Neural cell (in vitro differentiated cells): ENCODE measurements at regions not wholly inside any gene's neighbourhood (a gene's known extent, or its start where the extent isn't known, plus 50 kb on each side); places are given as distances from the start of the nearest gene placed in this dataset.

Source experiments
- EP300 ChIP-seq: fragments of 450-650 bp; conservative IDR thresholded peaks from 2 replicates; pipeline ENCODE4 v1.6.1; 2014; ENCODE audit warnings: antibody characterized with exemption, mild to moderate bottlenecking, moderate library complexity; ENCODE audit not compliant: poor library complexity, severe bottlenecking
- POLR2AphosphoS5 ChIP-seq: IDR thresholded peaks from 2 replicates; pipeline ENCODE4 v1.6.1; 2012
- RAD21 ChIP-seq: fragments of 450-650 bp; conservative IDR thresholded peaks from 2 replicates; pipeline ENCODE4 v1.6.1; 2014; ENCODE audit warnings: antibody characterized with exemption, mild to moderate bottlenecking, moderate library complexity
- TF ChIP-seq, protein P1 (sequence below): fragments of 450-650 bp; IDR thresholded peaks from 2 replicates; pipeline ENCODE4 v1.5.1; 2014; ENCODE audit warnings: antibody characterized with exemption, mild to moderate bottlenecking, moderate library complexity; ENCODE audit not compliant: poor library complexity, severe bottlenecking

DNA sequence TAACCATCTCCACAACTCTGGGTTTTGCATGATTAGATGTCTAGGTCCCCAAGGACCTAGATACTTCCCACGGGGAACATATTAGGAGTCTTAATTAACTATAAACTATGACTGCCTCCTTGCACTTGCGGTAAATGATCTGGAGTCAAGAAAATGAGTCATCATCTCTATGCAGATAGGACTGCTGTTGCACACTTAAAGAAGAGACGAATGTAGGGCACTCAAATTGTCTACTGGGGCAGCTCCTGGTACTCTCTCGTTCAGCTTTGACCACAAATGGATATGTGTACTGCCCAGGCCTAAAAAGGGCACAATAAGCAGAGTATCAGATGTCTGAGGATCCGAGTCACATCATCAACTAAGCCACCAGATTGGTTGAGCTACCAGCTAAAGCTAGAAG is 1783.4 kb upstream of the AGA start:
- TF ChIP-seq, protein P1, sequence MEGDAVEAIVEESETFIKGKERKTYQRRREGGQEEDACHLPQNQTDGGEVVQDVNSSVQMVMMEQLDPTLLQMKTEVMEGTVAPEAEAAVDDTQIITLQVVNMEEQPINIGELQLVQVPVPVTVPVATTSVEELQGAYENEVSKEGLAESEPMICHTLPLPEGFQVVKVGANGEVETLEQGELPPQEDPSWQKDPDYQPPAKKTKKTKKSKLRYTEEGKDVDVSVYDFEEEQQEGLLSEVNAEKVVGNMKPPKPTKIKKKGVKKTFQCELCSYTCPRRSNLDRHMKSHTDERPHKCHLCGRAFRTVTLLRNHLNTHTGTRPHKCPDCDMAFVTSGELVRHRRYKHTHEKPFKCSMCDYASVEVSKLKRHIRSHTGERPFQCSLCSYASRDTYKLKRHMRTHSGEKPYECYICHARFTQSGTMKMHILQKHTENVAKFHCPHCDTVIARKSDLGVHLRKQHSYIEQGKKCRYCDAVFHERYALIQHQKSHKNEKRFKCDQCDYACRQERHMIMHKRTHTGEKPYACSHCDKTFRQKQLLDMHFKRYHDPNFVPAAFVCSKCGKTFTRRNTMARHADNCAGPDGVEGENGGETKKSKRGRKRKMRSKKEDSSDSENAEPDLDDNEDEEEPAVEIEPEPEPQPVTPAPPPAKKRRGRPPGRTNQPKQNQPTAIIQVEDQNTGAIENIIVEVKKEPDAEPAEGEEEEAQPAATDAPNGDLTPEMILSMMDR: no peak
- TF ChIP-seq POLR2AphosphoS5: no peak
- TF ChIP-seq EP300: no peak
- TF ChIP-seq RAD21: no peak
